Glomerular visceral epithelial cell (primary cell): ENCODE measurements at regions not wholly inside any gene's neighbourhood (a gene's known extent, or its start where the extent isn't known, plus 50 kb on each side); places are given as distances from the start of the nearest gene placed in this dataset.
"Not testable (repeated sequence)": the region's sequence is repeated elsewhere in the genome, so short reads cannot be mapped to it uniquely, and the experiment has no call there.

ENCODE experiments used
- DNase-seq: peaks from one replicate; pipeline ENCODE4 v3.0.0-alpha.2; 2016; ENCODE audit errors: extremely low spot score

GRCh38 chr9:93813221-93814076, 141.7 kb downstream of the BARX1 start:
- DNase-seq, result no peak

- DNase-seq, result no peak
These were observed 142.8 kb downstream of the BARX1 start for GRCh38 chr9:93812410-93812668.

GRCh38 chr9:93810028-93810971, 144.9 kb downstream of the BARX1 start:
- no peak for DNase-seq

GRCh38 chr9:93809204-93809940, 145.8 kb downstream of the BARX1 start:
- DNase-seq, result no peak

GRCh38 chr9:93808115-93809029, 146.8 kb downstream of the BARX1 start:
- DNase-seq, result no peak

GRCh38 chr9:93807166-93808074, 147.7 kb downstream of the BARX1 start:
- no peak for DNase-seq

- no peak for DNase-seq
These were observed 153.4 kb downstream of the BARX1 start for GRCh38 chr9:93801581-93802284.

GRCh38 chr9:93801120-93801519, 154.0 kb downstream of the BARX1 start:
- no peak for DNase-seq

GRCh38 chr9:93792358-93792757, 162.8 kb downstream of the BARX1 start:
- DNase-seq, result no peak

GRCh38 chr9:93786204-93786603, 169.0 kb downstream of the BARX1 start:
- no peak for DNase-seq

- no peak for DNase-seq
These were observed 178.3 kb downstream of the BARX1 start for GRCh38 chr9:93776873-93777272.

- DNase-seq, result no peak
These were observed 178.9 kb downstream of the BARX1 start for GRCh38 chr9:93776256-93776655.

- no peak for DNase-seq
These were observed 180.6 kb downstream of the BARX1 start for GRCh38 chr9:93774331-93775102.

- no peak for DNase-seq
These were observed 183.9 kb downstream of the BARX1 start for GRCh38 chr9:93771276-93771675.

GRCh38 chr9:93761822-93762221, 185.4 kb downstream of the PHF2 start:
- no peak for DNase-seq

GRCh38 chr9:93750045-93750444, 173.7 kb downstream of the PHF2 start:
- no peak for DNase-seq

GRCh38 chr9:93748827-93749226, 172.4 kb downstream of the PHF2 start:
- not testable (repeated sequence) for DNase-seq

GRCh38 chr9:93731963-93732362, 155.6 kb downstream of the PHF2 start:
- DNase-seq, result no peak

GRCh38 chr9:93730648-93731047, 154.3 kb downstream of the PHF2 start:
- no peak for DNase-seq
